IMR-90 (cell line): ENCODE measurements at regions not wholly inside any gene's neighbourhood (a gene's known extent, or its start where the extent isn't known, plus 50 kb on each side); places are given as distances from the start of the nearest gene placed in this dataset.

Experiments
- ATAC-seq: fragments of 200-7000 bp; cut with Tn5 transposase; 2 replicates; pipeline ENCODE4 v1.9.1; 2020; ENCODE audit warnings: low read depth, mild to moderate bottlenecking, moderate library complexity
- BruUV-seq: library from RNA; stranded (reverse); fragments of 400-500 nt; replicated peaks from 2 replicates; lab custom pipeline; 2021; lab: Mats Ljungman, UMichigan
- CTCF ChIA-PET: fragments of 300-600 bp; formaldehyde crosslinking; extraction: SDS; loops from one replicate; lab custom pipeline; 2021; ENCODE audit warnings: antibody characterized with exemption; lab: Yijun Ruan, JAX
- POLR2A ChIA-PET: fragments of 300-600 bp; sonication (Branson Sonifier 250); formaldehyde crosslinking; loops from one replicate; lab custom pipeline; 2022; ENCODE audit warnings: antibody characterized with exemption; ENCODE audit not compliant: unreplicated experiment; lab: Charles Lee
- DNase-seq: peaks from one replicate; pipeline ENCODE4 v3.0.0; 2013
- H2AFZ ChIP-seq: replicated peaks from 2 replicates; pipeline ENCODE3; 2013; ENCODE audit warnings: low read length, mild to moderate bottlenecking; ENCODE audit not compliant: poor library complexity
- H2AK5ac ChIP-seq: 2 replicates; pipeline ENCODE4 v1.6.1; 2013; ENCODE audit warnings: low read depth, low read length, inconsistent platforms
- H2AK9ac ChIP-seq: replicated peaks from 2 replicates; pipeline ENCODE3; 2013; ENCODE audit warnings: mild to moderate bottlenecking, low read depth, low read length, moderate library complexity; ENCODE audit not compliant: poor library complexity
- H2BK120ac ChIP-seq: 2 replicates; pipeline ENCODE4 v1.6.1; 2013; ENCODE audit warnings: low read depth, low read length, inconsistent platforms
- H2BK15ac ChIP-seq: 3 replicates; pipeline ENCODE4 v1.6.1; 2013; ENCODE audit warnings: low read depth, low read length, inconsistent platforms
- H2BK20ac ChIP-seq: 2 replicates; pipeline ENCODE4 v1.6.1; 2013; ENCODE audit warnings: low read depth, mild to moderate bottlenecking, inconsistent platforms, low read length, moderate library complexity
- H2BK5ac ChIP-seq: 2 replicates; pipeline ENCODE4 v1.6.1; 2013; ENCODE audit warnings: mild to moderate bottlenecking, low read depth, low read length, inconsistent platforms; ENCODE audit not compliant: poor library complexity, severe bottlenecking
- H3K14ac ChIP-seq: replicated peaks from 2 replicates; pipeline ENCODE4 v1.6.1; 2013; ENCODE audit warnings: low read depth, low read length, inconsistent platforms
- H3K18ac ChIP-seq: 2 replicates; pipeline ENCODE4 v1.6.1; 2013; ENCODE audit warnings: low read depth, low read length, control low read depth
- H3K23ac ChIP-seq: 2 replicates; pipeline ENCODE4 v1.6.1; 2013; ENCODE audit warnings: low read depth, low read length, inconsistent platforms
- H3K27ac ChIP-seq: 2 replicates; pipeline ENCODE4 v1.5.1; 2013; ENCODE audit warnings: mild to moderate bottlenecking, control low read depth, low read length; ENCODE audit not compliant: insufficient read depth
- H3K27me3 ChIP-seq: 2 replicates; pipeline ENCODE4 v1.6.1; 2013; ENCODE audit warnings: low read length; ENCODE audit not compliant: control insufficient read depth, insufficient read depth
- H3K36me3 ChIP-seq: 2 replicates; pipeline ENCODE4 v1.6.1; 2013; ENCODE audit warnings: low read length, mixed read lengths; ENCODE audit not compliant: control insufficient read depth, insufficient read depth
- H3K4ac ChIP-seq: 2 replicates; pipeline ENCODE4 v1.6.1; 2013; ENCODE audit warnings: low read depth, low read length, inconsistent platforms
- H3K4me1 ChIP-seq: 2 replicates; pipeline ENCODE4 v1.6.1; 2013; ENCODE audit warnings: low read length, mixed read lengths; ENCODE audit not compliant: control insufficient read depth, insufficient read depth
- H3K4me2 ChIP-seq: 2 replicates; pipeline ENCODE4 v1.6.1; 2013; ENCODE audit warnings: low read depth, mild to moderate bottlenecking, control low read depth, low read length, moderate library complexity
- H3K4me3 ChIP-seq: 2 replicates; pipeline ENCODE4 v1.5.1; 2013; ENCODE audit warnings: low read depth, mild to moderate bottlenecking, control low read depth, low read length, moderate library complexity; ENCODE audit not compliant: insufficient read depth
- H3K56ac ChIP-seq: 2 replicates; pipeline ENCODE4 v1.6.1; 2013; ENCODE audit warnings: low read length, inconsistent platforms; ENCODE audit not compliant: insufficient read depth; ENCODE audit errors: extremely low read depth
- H3K79me1 ChIP-seq, 2 experiments: 2 replicates each; pipeline ENCODE4 v1.6.1; 2013; ENCODE audit warnings: low read length in 2 of 2, inconsistent platforms in 1 of 2, low read depth in 1 of 2
- H3K9ac ChIP-seq: 2 replicates; pipeline ENCODE4 v1.6.1; 2013; ENCODE audit warnings: low read depth, low read length, control low read depth
- H3K9me1 ChIP-seq: 2 replicates; pipeline ENCODE4 v1.6.1; 2013; ENCODE audit warnings: low read length, inconsistent platforms; ENCODE audit not compliant: insufficient read depth
- H3K9me3 ChIP-seq: 2 replicates; pipeline ENCODE4 v1.6.1; 2013; ENCODE audit warnings: low read length; ENCODE audit not compliant: control insufficient read depth, insufficient read depth
- H4K20me1 ChIP-seq: 2 replicates; pipeline ENCODE4 v1.6.1; 2013; ENCODE audit warnings: low read length, inconsistent platforms; ENCODE audit not compliant: insufficient read depth
- H4K5ac ChIP-seq: 2 replicates; pipeline ENCODE4 v1.6.1; 2013; ENCODE audit warnings: mild to moderate bottlenecking, low read depth, low read length, control low read depth
- H4K8ac ChIP-seq, 2 experiments: 2 replicates each; pipeline ENCODE4 v1.6.1; 2013; ENCODE audit warnings: low read depth in 2 of 2, low read length in 2 of 2, control low read depth in 1 of 2, inconsistent platforms in 1 of 2
- H4K91ac ChIP-seq: 2 replicates; pipeline ENCODE4 v1.6.1; 2013; ENCODE audit warnings: low read depth, low read length, inconsistent platforms; ENCODE audit not compliant: insufficient read depth
- BHLHE40 ChIP-seq: fragments of 150-350 bp; IDR thresholded peaks from 2 replicates; pipeline ENCODE4 v1.6.1; 2016; ENCODE audit warnings: mild to moderate bottlenecking, low read depth, low read length
- FOS ChIP-seq: fragments of 150-350 bp; IDR thresholded peaks from 2 replicates; pipeline ENCODE4 v1.6.1; 2016; ENCODE audit warnings: low read depth, low read length
- RFX5 ChIP-seq: IDR thresholded peaks from 2 replicates; pipeline ENCODE4 v1.8.0; 2012; ENCODE audit warnings: low read depth, mild to moderate bottlenecking, low read length, moderate library complexity
- USF2 ChIP-seq: fragments of 150-350 bp; IDR thresholded peaks from 2 replicates; pipeline ENCODE4 v1.6.1; 2017; ENCODE audit warnings: mild to moderate bottlenecking, antibody characterized with exemption, low read length, low read depth
- WGBS, 2 experiments: methylation state at CpG; one replicate each; pipeline versions ENCODE4 v1.1.5 to v1.1.7; 2013; ENCODE audit warnings: missing lambda C conversion rate in 2 of 2; ENCODE audit not compliant: insufficient read length in 1 of 2; ENCODE audit errors: extremely low coverage in 2 of 2; 5-methylcytosine and 5-hydroxymethylcytosine counted together
- dilution Hi-C: fragments of 300-500 bp; cut with HindIII; formaldehyde crosslinking; loops from one replicate; pipeline ENCODE4 v1.14.3; 2018; ENCODE audit warnings: low sequenced_read_pairs; ENCODE audit not compliant: unreplicated experiment
- in situ Hi-C: fragments of 300-500 bp; cut with MboI; formaldehyde crosslinking; loops from 3 replicates; pipeline ENCODE4 v1.14.3; 2019; ENCODE audit warnings: low sequenced_read_pairs, inconsistent platforms, mixed read lengths
- intact Hi-C: fragments of 100-400 bp; cut with micrococcal nuclease; formaldehyde crosslinking; loops from 2 replicates; pipeline ENCODE4 v1.10.0; 2022

GRCh38 chr10:94224656-94225055, 138.1 kb downstream of the NOC3L start:
- in situ Hi-C loops = no loop called here

More at GRCh38 chr10:94224656-94225055, 138.1 kb downstream of the NOC3L start:
- H4K20me1 ChIP-seq = no peaks in the 10 kb centered on the region
- no TSS peak for BruUV-seq
- H3K4ac ChIP-seq = peak overlapping the region; percentile 39; the same call in 1 of the 2 replicates
- H2AFZ ChIP-seq = no peak overlapping the region
- dilution Hi-C loops = no loop called here
- intact Hi-C loops = loop anchor here (5.0 to 10.0 kb wide), 2 partner anchors 147 to 310 kb away; no protein-coding TSS in a partner anchor
- no peaks in the 10 kb centered on the region for H3K79me1 ChIP-seq
- no peak overlapping the region for H3K14ac ChIP-seq
- H3K9me1 ChIP-seq = no peaks in the 10 kb centered on the region
- no peak overlapping the region for H3K23ac ChIP-seq
- no peak overlapping the region for H3K27ac ChIP-seq
- peaks cover 2% of the 10 kb centered on the region for H3K4me1 ChIP-seq
- no peak overlapping the region; the same call in 2 of the 3 replicates for H2BK15ac ChIP-seq
- no peak overlapping the region for H2AK9ac ChIP-seq
- H3K9me3 ChIP-seq = no peaks in the 10 kb centered on the region
- H2AK5ac ChIP-seq = peak overlapping the region; percentile 36; the same call in 1 of the 2 replicates
- no peak overlapping the region for H3K4me2 ChIP-seq
- H2BK20ac ChIP-seq = no peak overlapping the region
- ChIA-PET POLR2A (no interaction called here), CTCF (no interaction called here)
- no peak overlapping the region for H4K91ac ChIP-seq
- no peak overlapping the region for H4K5ac ChIP-seq
- H2BK5ac ChIP-seq = no peak overlapping the region
- DNase-seq = peak; percentile 85
- no peaks in the 10 kb centered on the region for H3K36me3 ChIP-seq
- no peaks in the 10 kb centered on the region for H3K27me3 ChIP-seq
- WGBS, 2 experiments = 0% methylated on average over 1 of the region's 1 CpG; no CpG with 5 or more reads in 1 of the 2 experiments
- H2BK120ac ChIP-seq = no peak overlapping the region
- H3K18ac ChIP-seq = no peak overlapping the region
- H3K4me3 ChIP-seq = no peak overlapping the region
- H3K9ac ChIP-seq = no peak overlapping the region
- ATAC-seq = peak; percentile 89
- no peak overlapping the region for H3K56ac ChIP-seq
- TF ChIP-seq RFX5 (no peak), USF2 (no peak), BHLHE40 (no peak), FOS (peak; percentile 64; the same call in 1 of the 2 replicates)
- no peak overlapping the region for H4K8ac ChIP-seq
